ENCODE measurements at regions not wholly inside any gene's neighbourhood (a gene's known extent, or its start where the extent isn't known, plus 50 kb on each side); places are given as distances from the start of the nearest gene placed in this dataset.
"Not testable (repeated sequence)": the region's sequence is repeated elsewhere in the genome, so short reads cannot be mapped to it uniquely, and the experiment has no call there.

DNA sequence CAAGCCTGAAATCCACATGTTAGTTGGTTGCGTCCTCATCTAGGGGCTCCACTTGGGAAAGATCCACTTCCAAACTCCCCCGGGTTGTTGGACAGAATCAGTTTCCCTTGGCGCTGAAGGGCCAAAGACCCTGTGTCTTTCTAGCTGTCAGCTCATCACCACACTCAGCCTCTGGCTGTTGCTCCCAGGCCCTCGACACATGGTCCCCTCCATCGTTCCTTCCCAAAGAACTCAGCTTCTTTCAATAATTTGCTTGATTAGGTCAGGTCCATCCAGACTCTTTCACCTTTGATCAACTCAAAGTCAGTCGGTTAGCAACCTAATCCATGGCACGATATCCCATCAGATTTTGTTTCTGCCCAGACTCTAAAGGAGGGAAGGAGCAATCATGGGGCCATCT is 254.8 kb upstream of the SULF2 start:
- DNase-seq, result no peak
- no peak for TF ChIP-seq CTCF (IDR thresholded peaks at IDR 0.05)
- Histone ChIP-seq H3K4me1 (no peaks in the 10 kb centered on the region), H3K4me3 (no peak overlapping the region), H3K27me3 (peaks cover 0 to 17% of the 10 kb centered on the region in 2 donors), H3K9me3 (no peaks in the 10 kb centered on the region), H3K27ac (no peak overlapping the region), H3K36me3 (no peaks in the 10 kb centered on the region)
- intact Hi-C loops (cut with DNase I; ENCODE audit: low total_unique reads), result no loop called here

DNA sequence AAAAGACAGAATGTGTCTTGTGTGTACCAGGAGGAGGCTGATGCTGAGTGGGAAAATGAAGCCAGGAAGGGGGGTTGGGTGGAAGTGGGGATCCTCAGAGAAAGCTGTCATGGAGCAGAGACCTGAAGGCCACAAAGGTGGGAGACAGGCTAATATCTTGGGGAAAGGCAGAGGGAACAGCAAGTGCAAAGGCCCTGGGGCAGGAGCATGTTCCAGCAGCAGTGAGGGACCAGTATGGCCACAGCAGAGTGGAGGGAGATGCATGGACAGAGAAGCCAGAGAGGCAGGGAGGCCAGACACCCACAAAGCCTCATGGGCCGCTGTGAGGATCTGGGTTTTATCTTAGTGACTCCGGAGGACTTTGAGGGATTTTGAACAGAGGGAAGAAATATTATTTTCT is 254.2 kb upstream of the SULF2 start:
- Histone ChIP-seq H3K27ac (no peak overlapping the region), H3K4me3 (no peak overlapping the region), H3K4me1 (no peaks in the 10 kb centered on the region), H3K27me3 (peaks cover 0 to 17% of the 10 kb centered on the region in 2 donors), H3K36me3 (no peaks in the 10 kb centered on the region), H3K9me3 (no peaks in the 10 kb centered on the region)
- TF ChIP-seq CTCF (IDR thresholded peaks at IDR 0.05), result no peak
- intact Hi-C loops (cut with DNase I; ENCODE audit: low total_unique reads), result no loop called here
- no peak for DNase-seq

- Histone ChIP-seq H3K27ac (no peak overlapping the region), H3K36me3 (no peaks in the 10 kb centered on the region), H3K9me3 (no peaks in the 10 kb centered on the region), H3K27me3 (peaks cover 0 to 12% of the 10 kb centered on the region in 2 donors), H3K4me1 (no peaks in the 10 kb centered on the region), H3K4me3 (no peak overlapping the region)
- DNase-seq, result no peak
- TF ChIP-seq CTCF (IDR thresholded peaks at IDR 0.05), result no peak
- intact Hi-C loops (cut with DNase I; ENCODE audit: low total_unique reads), result no loop called here
Measured at GRCh38 chr20:48038713-48039112, 253.4 kb upstream of the SULF2 start.

DNA sequence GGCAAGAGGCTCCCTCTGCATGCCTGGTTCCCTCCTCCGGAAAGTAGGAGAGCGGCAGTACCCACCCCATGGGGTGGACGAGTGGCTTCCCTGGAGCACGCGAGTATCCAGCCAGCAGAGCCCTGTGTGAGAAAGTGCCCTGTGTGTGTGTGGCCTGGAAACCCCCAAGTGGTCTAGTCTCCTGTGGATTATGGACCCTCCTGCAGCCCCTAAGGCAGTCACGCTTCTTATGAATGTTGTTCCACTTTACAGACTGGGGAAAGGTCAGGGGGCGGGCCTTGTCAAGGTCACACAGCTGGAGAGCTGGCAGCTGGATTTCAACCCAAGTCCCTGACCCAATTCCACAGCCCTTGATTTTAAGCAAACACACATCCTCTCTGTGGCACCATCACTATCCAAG is 252.5 kb upstream of the SULF2 start:
- H3K4me3 ChIP-seq; H3K4me1 ChIP-seq; H3K36me3 ChIP-seq; intact Hi-C loops (cut with DNase I; ENCODE audit: low total_unique reads); H3K27ac ChIP-seq; H3K9me3 ChIP-seq; DNase-seq: not testable (repeated sequence)
- H3K27me3 ChIP-seq, result peaks cover 0 to 12% of the 10 kb centered on the region in 2 donors

DNA sequence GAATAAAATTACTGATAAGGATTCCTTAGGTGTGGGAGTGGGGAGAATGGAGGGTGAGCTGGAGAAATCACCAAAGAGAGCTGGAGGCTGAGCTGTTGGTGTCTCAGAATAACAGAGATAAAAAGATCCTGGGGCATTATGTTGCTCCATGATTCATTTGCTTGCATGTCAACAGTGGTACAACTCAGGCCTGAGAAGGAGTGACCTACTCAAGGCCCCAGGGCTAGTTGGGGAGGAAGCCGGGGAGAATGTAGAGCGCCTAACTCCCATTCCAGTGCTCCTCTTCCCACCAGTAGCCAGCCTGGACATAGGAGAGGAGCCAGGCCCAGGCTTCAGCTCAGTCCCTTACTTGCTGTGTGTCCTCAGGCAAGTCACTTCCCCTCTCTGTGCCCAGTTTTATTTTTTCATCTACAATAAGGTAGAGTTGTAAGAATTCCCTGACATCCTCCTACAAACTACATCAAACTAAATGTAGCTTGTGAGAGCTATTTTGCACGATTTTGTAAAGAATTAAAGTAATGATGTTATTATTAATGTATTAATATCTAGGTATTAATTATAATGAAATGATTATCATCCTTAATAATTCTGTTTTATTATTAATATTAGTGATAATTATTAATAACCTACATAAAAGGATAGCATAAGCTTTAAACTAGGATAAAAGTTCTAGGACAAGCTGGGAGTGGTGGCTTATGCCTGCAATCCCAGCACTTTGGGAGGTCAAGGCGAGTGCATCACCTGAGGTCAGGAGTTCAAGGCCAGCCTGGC is 250.9 kb upstream of the SULF2 start:
- Histone ChIP-seq H3K9me3 (no peaks in the 10 kb centered on the region), H3K27ac (no peak overlapping the region), H3K36me3 (no peaks in the 10 kb centered on the region), H3K4me3 (no peak overlapping the region), H3K4me1 (no peaks in the 10 kb centered on the region), H3K27me3 (peaks cover 0 to 8% of the 10 kb centered on the region in 2 donors)
- no peak for TF ChIP-seq CTCF (IDR thresholded peaks at IDR 0.05)
- intact Hi-C loops (cut with DNase I; ENCODE audit: low total_unique reads), result no loop called here
- no peak for DNase-seq

DNA sequence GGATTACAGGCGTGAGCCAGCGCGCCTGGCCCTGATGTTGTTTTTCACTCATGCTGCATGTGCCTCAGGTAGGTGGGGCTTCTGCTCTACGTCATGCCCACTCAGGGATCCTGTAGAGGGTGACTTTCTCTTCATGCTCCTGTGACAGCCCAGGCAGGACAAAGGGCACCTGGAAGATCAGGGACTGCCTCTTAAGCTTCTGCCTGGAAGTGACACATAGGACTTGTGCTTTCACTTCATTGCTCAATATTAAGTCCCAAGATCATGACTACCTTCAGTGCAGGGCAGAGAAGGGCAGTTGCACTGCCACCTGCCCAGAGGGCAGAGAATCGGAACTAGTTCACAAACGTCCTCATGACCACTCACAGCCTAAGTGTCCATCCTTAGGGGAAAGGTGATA is 249.5 kb upstream of the SULF2 start:
- DNase-seq, result no peak
- Histone ChIP-seq H3K27me3 (peaks cover 0 to 6% of the 10 kb centered on the region in 2 donors), H3K4me3 (no peak overlapping the region), H3K27ac (no peak overlapping the region), H3K36me3 (no peaks in the 10 kb centered on the region), H3K9me3 (no peaks in the 10 kb centered on the region), H3K4me1 (no peaks in the 10 kb centered on the region)
- intact Hi-C loops (cut with DNase I; ENCODE audit: low total_unique reads), result no loop called here
- TF ChIP-seq CTCF (IDR thresholded peaks at IDR 0.05), result no peak

GRCh38 chr20:48033005-48033404 is 247.7 kb upstream of the SULF2 start:
- H3K4me3 ChIP-seq; H3K27ac ChIP-seq; H3K27me3 ChIP-seq; H3K36me3 ChIP-seq; DNase-seq; H3K4me1 ChIP-seq; H3K9me3 ChIP-seq; intact Hi-C loops (cut with DNase I; ENCODE audit: low total_unique reads): not testable (repeated sequence)
